ENCODE measurements at regions not wholly inside any gene's neighbourhood (a gene's known extent, or its start where the extent isn't known, plus 50 kb on each side); places are given as distances from the start of the nearest gene placed in this dataset.

DNA sequence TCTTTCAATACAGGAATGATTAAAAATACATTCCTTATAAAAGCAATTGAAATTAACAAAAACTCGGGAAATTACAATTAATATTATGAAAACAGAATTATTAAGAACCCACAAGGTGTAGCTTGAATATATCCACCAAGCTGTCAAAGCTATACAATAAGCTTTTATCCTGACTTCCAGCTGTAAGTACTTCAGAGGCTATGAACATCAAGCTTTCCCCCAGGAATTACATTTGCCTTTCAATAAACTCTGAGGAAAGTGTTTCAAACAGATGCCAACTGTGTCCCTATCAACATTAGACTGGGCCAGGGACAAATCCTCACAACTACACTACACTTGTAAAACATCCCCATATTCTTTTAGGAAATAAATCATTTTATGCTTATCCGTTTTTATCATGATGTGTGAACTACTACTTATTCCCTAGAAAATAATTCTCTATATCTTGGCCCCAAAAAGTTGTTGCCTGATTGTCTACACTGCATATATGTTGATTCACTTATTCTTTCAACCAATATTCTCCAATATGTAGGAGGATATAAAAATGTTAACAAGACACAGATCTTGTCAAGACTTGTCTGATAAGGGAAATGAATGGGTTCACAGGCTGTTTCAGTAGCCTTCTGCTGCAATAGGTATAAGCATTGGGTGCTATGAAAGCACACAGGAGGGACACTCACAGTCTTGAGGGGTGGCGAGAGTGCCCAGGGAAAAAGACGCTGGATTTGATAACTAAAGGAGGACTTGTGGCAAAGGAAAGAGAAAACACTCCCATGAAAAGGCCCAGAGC lies 494.1 kb downstream of the CENPC start:
- DNase-seq (ENCODE audit: low read depth in 1 of 2, low spot score in 1 of 2) = no peak

- no peak for DNase-seq (ENCODE audit: low read depth in 1 of 2, low spot score in 1 of 2)
Observed at GRCh38 chr4:67049446-67049845, 495.9 kb downstream of the CENPC start.

DNA sequence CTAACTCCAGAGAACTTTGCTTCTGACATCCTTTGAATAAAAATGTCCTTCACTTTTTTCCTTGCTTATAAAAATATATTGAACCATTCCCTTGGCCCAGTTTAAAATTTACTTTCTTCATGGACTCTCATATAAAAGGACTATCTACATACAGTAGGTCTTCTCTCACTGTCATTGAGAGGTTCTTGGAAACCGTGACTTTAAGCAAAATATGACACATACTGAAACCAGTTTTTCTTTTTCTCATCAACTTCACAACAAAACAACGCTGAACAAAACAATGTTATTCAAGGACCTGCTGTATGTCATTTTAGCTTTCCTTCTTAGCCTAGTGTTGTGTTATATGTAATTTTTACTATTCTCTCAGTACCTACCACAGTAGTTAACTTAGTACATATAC lies 496.8 kb downstream of the CENPC start:
- DNase-seq (ENCODE audit: low read depth in 1 of 2, low spot score in 1 of 2) = no peak

GRCh38 chr4:67040315-67040714 lies 505.0 kb downstream of the CENPC start:
- no peak for DNase-seq (ENCODE audit: low read depth in 1 of 2, low spot score in 1 of 2)

GRCh38 chr4:67038228-67038566 lies 507.1 kb downstream of the CENPC start:
- no peak for DNase-seq (ENCODE audit: low read depth in 1 of 2, low spot score in 1 of 2)

GRCh38 chr4:67037504-67038227 lies 507.6 kb downstream of the CENPC start:
- no peak for DNase-seq (ENCODE audit: low read depth in 1 of 2, low spot score in 1 of 2)

- no peak for DNase-seq (ENCODE audit: low read depth in 1 of 2, low spot score in 1 of 2)
Observed at GRCh38 chr4:67036791-67037190, 508.5 kb downstream of the CENPC start.

DNA sequence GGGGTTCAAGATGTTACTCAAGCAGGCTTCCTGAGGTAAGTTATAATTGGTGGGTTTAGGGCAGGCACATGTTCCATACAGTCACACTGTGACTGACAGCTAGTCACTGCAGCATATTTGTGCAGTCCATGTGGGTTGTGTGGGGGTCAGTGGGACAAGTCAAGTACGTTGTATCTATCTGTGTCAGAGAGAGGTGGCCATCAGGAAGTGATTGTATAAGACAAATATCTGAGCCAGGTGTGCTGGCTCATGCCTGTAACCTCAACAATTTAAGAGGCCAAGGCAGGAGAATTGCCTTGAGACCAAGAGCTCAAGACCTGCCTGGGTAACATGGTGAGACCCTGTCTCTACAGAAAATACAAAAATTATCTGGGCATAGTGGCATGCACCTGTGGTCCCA lies 509.3 kb downstream of the CENPC start:
- no peak for DNase-seq (ENCODE audit: low read depth in 1 of 2, low spot score in 1 of 2)

- no peak for DNase-seq (ENCODE audit: low read depth in 1 of 2, low spot score in 1 of 2)
Observed at GRCh38 chr4:67035501-67035900, 509.8 kb downstream of the CENPC start.

- no peak for DNase-seq (ENCODE audit: low read depth in 1 of 2, low spot score in 1 of 2)
Observed at GRCh38 chr4:67030636-67031035, 514.7 kb downstream of the CENPC start.

- DNase-seq (ENCODE audit: low read depth in 1 of 2, low spot score in 1 of 2) = no peak
Observed at GRCh38 chr4:67020438-67020797, 524.9 kb downstream of the CENPC start.

DNA sequence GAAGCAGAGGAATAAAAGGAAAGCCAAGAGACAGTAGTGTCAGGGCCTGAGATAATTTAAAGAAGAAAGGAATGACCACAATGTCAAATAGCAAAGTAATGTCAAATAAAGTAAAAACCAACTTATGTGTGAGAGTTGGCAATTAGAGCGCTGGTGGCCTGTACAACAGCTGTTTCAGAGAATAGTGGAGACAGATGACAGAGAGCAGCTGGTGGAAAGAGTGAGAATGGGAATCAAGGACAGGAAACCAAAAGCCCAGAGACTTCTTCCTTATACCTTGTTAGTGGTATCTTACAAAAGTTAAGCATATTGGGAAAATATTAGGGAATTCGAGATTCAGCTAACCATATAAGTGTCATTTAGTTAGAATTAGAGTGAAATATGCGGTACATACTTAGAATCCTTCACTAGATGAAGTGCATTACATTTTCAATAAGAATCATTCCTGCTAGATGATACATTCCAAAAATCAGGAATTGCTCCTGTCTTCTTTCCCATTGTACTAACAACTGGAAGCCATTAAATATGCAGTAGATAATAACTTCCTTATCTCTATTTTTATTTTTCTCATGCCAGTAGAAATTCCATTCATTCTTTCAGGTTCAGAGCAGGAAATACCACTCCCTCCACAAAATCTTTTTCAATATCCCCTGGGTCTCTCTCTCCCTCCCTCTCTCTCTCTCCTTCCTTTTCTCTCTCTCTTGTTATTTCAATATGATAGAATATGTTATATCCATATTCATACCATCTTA lies 525.4 kb downstream of the CENPC start:
- DNase-seq (ENCODE audit: low read depth in 1 of 2, low spot score in 1 of 2) = no peak

GRCh38 chr4:67014592-67014991 lies 530.7 kb downstream of the CENPC start:
- no peak for DNase-seq (ENCODE audit: low read depth in 1 of 2, low spot score in 1 of 2)

GRCh38 chr4:67006791-67007190 lies 538.5 kb downstream of the CENPC start:
- no peak for DNase-seq (ENCODE audit: low read depth in 1 of 2, low spot score in 1 of 2)

- no peak for DNase-seq (ENCODE audit: low read depth in 1 of 2, low spot score in 1 of 2)
Observed at GRCh38 chr4:66991521-66991920, 553.8 kb downstream of the CENPC start.

DNA sequence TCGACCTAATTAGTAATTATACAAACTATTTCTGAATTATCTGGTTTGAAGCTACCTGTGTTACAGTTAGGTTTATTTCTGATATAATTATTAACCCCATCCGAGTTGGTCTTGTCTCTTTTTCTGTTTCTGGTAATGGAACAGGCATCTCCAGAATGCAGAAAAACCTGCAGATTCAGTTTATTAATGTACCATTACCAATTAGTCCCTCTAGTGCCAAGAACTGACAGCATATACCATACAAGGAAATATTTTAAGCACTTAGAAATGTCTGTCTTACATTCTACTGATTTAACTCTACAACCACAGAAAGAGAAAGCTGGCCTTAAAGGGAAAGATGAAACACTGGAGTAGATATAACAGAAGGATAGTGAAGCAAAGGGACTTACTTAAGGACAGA lies 570.6 kb downstream of the CENPC start:
- DNase-seq (ENCODE audit: low read depth in 1 of 2, low spot score in 1 of 2) = no peak

GRCh38 chr4:66972087-66972486 lies 573.2 kb downstream of the CENPC start:
- no peak for DNase-seq (ENCODE audit: low read depth in 1 of 2, low spot score in 1 of 2)

DNA sequence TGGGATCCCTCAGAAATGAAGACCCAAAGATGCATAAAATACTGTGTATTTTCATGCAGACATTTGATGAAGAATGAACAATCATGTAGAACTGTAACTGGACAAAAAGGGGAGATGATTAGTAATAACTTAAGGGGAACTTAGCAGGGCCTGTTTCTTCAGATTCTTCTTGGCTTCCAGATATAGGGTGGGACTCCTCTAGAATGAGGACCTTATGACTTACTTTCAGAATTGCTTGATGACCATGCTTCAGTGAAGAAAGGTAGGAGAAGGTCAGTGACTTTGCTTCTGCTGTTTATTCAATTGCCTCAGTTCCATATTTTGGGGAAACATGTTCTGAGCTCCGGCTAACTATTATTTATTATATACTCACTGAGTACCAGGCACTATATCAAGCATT lies 580.8 kb downstream of the CENPC start:
- DNase-seq (ENCODE audit: low read depth in 1 of 2, low spot score in 1 of 2) = no peak

GRCh38 chr4:66963084-66963483 lies 582.2 kb downstream of the CENPC start:
- DNase-seq (ENCODE audit: low read depth in 1 of 2, low spot score in 1 of 2) = no peak

- no peak for DNase-seq (ENCODE audit: low read depth in 1 of 2, low spot score in 1 of 2)
Observed at GRCh38 chr4:66959207-66959606, 586.1 kb downstream of the CENPC start.

GRCh38 chr4:66956852-66957251 lies 588.5 kb downstream of the CENPC start:
- DNase-seq (ENCODE audit: low read depth in 1 of 2, low spot score in 1 of 2) = no peak

DNA sequence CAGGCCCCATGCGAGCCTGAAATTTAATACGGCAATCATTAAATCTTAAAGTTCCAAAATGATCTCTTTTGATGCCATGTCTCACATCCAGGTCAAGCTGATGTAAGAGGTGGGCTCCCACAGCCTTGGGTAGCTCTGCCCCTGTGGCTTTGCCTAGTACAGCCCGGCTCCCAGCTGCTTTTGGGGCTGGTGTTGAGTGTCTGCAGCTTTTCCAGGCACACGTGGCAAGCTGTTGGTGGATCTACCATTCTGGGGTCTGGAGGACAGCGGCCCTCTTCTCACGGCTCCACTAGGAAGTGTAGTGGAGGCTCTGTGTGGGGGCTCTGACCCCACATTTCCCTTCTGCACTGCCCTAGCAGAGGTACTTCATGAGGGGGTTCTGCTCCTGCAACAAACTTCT lies 588.9 kb downstream of the CENPC start:
- DNase-seq (ENCODE audit: low read depth in 1 of 2, low spot score in 1 of 2) = no peak
